Heart right ventricle (tissue), 16 donors: ENCODE measurements at regions not wholly inside any gene's neighbourhood (a gene's known extent, or its start where the extent isn't known, plus 50 kb on each side); places are given as distances from the start of the nearest gene placed in this dataset.

ENCODE experiments used
- ATAC-seq, 8 donors: fragments of 200-7000 bp; cut with Tn5 transposase; one replicate each; pipeline ENCODE4 v1.9.1; 2020; ENCODE audit warnings: mild to moderate bottlenecking in 8 of 8, moderate library complexity in 8 of 8, moderate number of reproducible peaks in 1 of 8
- DNase-seq, 2 donors: peaks; one replicate each; pipeline ENCODE4 v3.0.0-alpha.2; 2020
- H3K27ac ChIP-seq, 10 donors: fragments of 200-600 bp; sonication (generic) in 2 of 10; one replicate each; pipeline versions ENCODE4 v1.5.0 to v1.8.0; 2020 to 2022; ENCODE audit warnings: mild to moderate bottlenecking in 3 of 10
- H3K27me3 ChIP-seq, 7 donors: fragments of 200-600 bp; one replicate each; pipeline ENCODE4 v1.8.0; 2021 to 2022; ENCODE audit warnings: mild to moderate bottlenecking in 2 of 7
- H3K36me3 ChIP-seq, 9 donors: fragments of 200-600 bp; sonication (generic) in 1 of 9; one replicate each; pipeline versions ENCODE4 v1.5.0 to v1.8.0; 2020 to 2022; ENCODE audit warnings: mild to moderate bottlenecking in 2 of 9
- H3K4me1 ChIP-seq, 9 donors: fragments of 200-600 bp; sonication (generic) in 1 of 9; one replicate each; pipeline versions ENCODE4 v1.5.0 to v1.8.0; 2020 to 2022; ENCODE audit warnings: mild to moderate bottlenecking in 4 of 9
- H3K4me3 ChIP-seq, 10 donors: fragments of 200-600 bp; sonication (generic) in 2 of 10; one replicate each; pipeline versions ENCODE4 v1.5.0 to v1.8.0; 2020 to 2022; ENCODE audit warnings: mild to moderate bottlenecking in 7 of 10, moderate library complexity in 2 of 10
- H3K9me3 ChIP-seq, 11 donors: fragments of 200-600 bp in 10 of 11; sonication (generic) in 2 of 11; one replicate each; pipeline versions ENCODE4 v1.5.0 to v1.8.0; 2013 to 2022; ENCODE audit warnings: mild to moderate bottlenecking in 2 of 11, control low read depth in 1 of 11, moderate library complexity in 1 of 11
- CTCF ChIP-seq, 9 donors: fragments of 200-600 bp; sonication (generic) in 2 of 9; IDR thresholded peaks; one replicate each; pipeline versions ENCODE4 v1.5.0 to v1.8.0; 2021 to 2022; ENCODE audit warnings: antibody characterized with exemption in 9 of 9, mild to moderate bottlenecking in 5 of 9, moderate library complexity in 1 of 9
- WGBS, 2 donors: extraction: QIAGEN DNeasy Blood & Tissue Kit; methylation state at CpG; one replicate each; pipeline ENCODE4 v1.1.7; 2013; ENCODE audit warnings: inconsistent platforms in 1 of 2; 5-methylcytosine and 5-hydroxymethylcytosine counted together
- intact Hi-C, 10 donors: fragments of 100-400 bp; cut with DNase I; formaldehyde crosslinking; loops; one replicate each; pipeline versions ENCODE4 v1.11.1 to v1.14.2; 2022
- donor health status: Arrhythmogenic right ventricular cardiomyopathy.
- donor health status: ischemic (EF 13 %, LVEDD 7.1; RV severe dilation, severe dysfunction).
- donor health status: healthy with polysubstance abuse.
- donor health status: DM: no; HTN: yes; CAD: no.
- donor health status: DM: no; HTN: no; CAD: no.
- donor health status: ischemic (EF 25% LVEDD 6.9; RV normal size, moderate dysfunction).
- donor health status: ischemic (EF 25% LVEDD 5.7; RV mildly dilated, moderate dysfunction).
- donor health status: healthy.
- donor health status: DM: yes; HTN: yes; CAD: no.
- donor health status: Ischemic cardiomyopathy.
- donor health status: ischemic (EF 35%, LVEDD 5.7; RV mildly dilated, moderate dysfunction).
- donor health status: nonischemic (EF 11% LVEDD 7.7; RV severe dilation, severe dysfunction).
- donor health status: DM: yes; HTN: yes; CAD: no.
- donor health status: PGD.
- donor health status: ischemic (EF 29% LVEDD 5.4; RV normal size, mild dysfunction).
- donor health status: nonischemic (EF 23%, LVEDD 6.1; RV moderate dilation, normal function).

GRCh38 chr13:62207388-62207787 lies 791.7 kb upstream of the PCDH20 start:
- WGBS, 2 donors, result 72 to 75% methylated on average over 2 of the region's 2 CpGs

GRCh38 chr13:62206165-62206564 lies 790.5 kb upstream of the PCDH20 start:
- Histone ChIP-seq H3K36me3 (no peaks in the 10 kb centered on the region), H3K4me3 (no peak overlapping the region), H3K9me3 (peaks cover 0 to 13% (median 0%) of the 10 kb centered on the region in 11 donors), H3K27me3 (no peaks in the 10 kb centered on the region), H3K27ac (no peak overlapping the region), H3K4me1 (no peaks in the 10 kb centered on the region)
- no peak for TF ChIP-seq CTCF (IDR thresholded peaks at IDR 0.05)
- no peak for ATAC-seq
- no peak for DNase-seq
- intact Hi-C loops, result no loop called here

More at GRCh38 chr13:62207388-62207787, 791.7 kb upstream of the PCDH20 start:
- no peaks in the 10 kb centered on the region for H3K36me3 ChIP-seq
- H3K27ac ChIP-seq, result no peak overlapping the region
- no peaks in the 10 kb centered on the region for H3K27me3 ChIP-seq
- no peak for DNase-seq
- intact Hi-C loops, result no loop called here
- no peak for ATAC-seq
- peaks cover 0 to 12% (median 2%) of the 10 kb centered on the region in 11 donors for H3K9me3 ChIP-seq
- TF ChIP-seq CTCF (IDR thresholded peaks at IDR 0.05), result no peak
- H3K4me1 ChIP-seq, result no peaks in the 10 kb centered on the region
- H3K4me3 ChIP-seq, result no peak overlapping the region

- DNase-seq, result no peak
- no peak overlapping the region for H3K27ac ChIP-seq
- H3K36me3 ChIP-seq, result no peaks in the 10 kb centered on the region
- H3K4me3 ChIP-seq, result no peak overlapping the region
- no peaks in the 10 kb centered on the region for H3K4me1 ChIP-seq
- ATAC-seq, result no peak
- peaks cover 0 to 13% (median 0%) of the 10 kb centered on the region in 11 donors for H3K9me3 ChIP-seq
- no peak for TF ChIP-seq CTCF (IDR thresholded peaks at IDR 0.05)
- no peaks in the 10 kb centered on the region for H3K27me3 ChIP-seq
- intact Hi-C loops, result no loop called here
- 51 to 58% methylated on average over 3 of the region's 3 CpGs for WGBS, 2 donors
Measured at GRCh38 chr13:62205273-62205672, 789.6 kb upstream of the PCDH20 start.

- TF ChIP-seq CTCF (IDR thresholded peaks at IDR 0.05), result no peak
- no peaks in the 10 kb centered on the region for H3K36me3 ChIP-seq
- H3K4me3 ChIP-seq, result no peak overlapping the region
- H3K9me3 ChIP-seq, result peaks cover 0 to 5% (median 0%) of the 10 kb centered on the region in 11 donors
- no peaks in the 10 kb centered on the region for H3K4me1 ChIP-seq
- H3K27ac ChIP-seq, result no peak overlapping the region
- 51 to 52% methylated on average over 3 of the region's 3 CpGs for WGBS, 2 donors
- no peak for ATAC-seq
- no peaks in the 10 kb centered on the region for H3K27me3 ChIP-seq
- intact Hi-C loops, result no loop called here
- no peak for DNase-seq
Measured at GRCh38 chr13:62194371-62194770, 778.7 kb upstream of the PCDH20 start.
